Activated naive CD4-positive, alpha-beta T cell treated with anti-CD3 and anti-CD28 coated beads for 36 hours (primary cell): ENCODE measurements at regions not wholly inside any gene's neighbourhood (a gene's known extent, or its start where the extent isn't known, plus 50 kb on each side); places are given as distances from the start of the nearest gene placed in this dataset.

Experiments
- CTCF ChIA-PET: fragments of 350-600 bp; sonication (Branson Sonifier 250); formaldehyde crosslinking; loops from one replicate; lab custom pipeline; 2021; ENCODE audit warnings: antibody characterized with exemption; lab: Charles Lee
- DNase-seq: peaks from one replicate; pipeline ENCODE4 v3.0.0-alpha.2; 2020
- H3K27ac Mint-ChIP-seq: one replicate; pipeline ENCODE4 v1.8.0; 2021; ENCODE audit warnings: mild to moderate bottlenecking, mixed read lengths
- H3K27me3 Mint-ChIP-seq: one replicate; pipeline ENCODE4 v1.8.0; 2021; ENCODE audit warnings: low read depth, mixed read lengths
- H3K36me3 Mint-ChIP-seq: one replicate; pipeline ENCODE4 v1.8.0; 2021; ENCODE audit warnings: low read depth, mixed read lengths
- H3K4me1 Mint-ChIP-seq: one replicate; pipeline ENCODE4 v1.8.0; 2021; ENCODE audit warnings: low read depth, mixed read lengths
- H3K4me3 Mint-ChIP-seq: one replicate; pipeline ENCODE4 v1.8.0; 2021; ENCODE audit warnings: mild to moderate bottlenecking, moderate library complexity, mixed read lengths
- H3K9me3 Mint-ChIP-seq: one replicate; pipeline ENCODE4 v1.8.0; 2021; ENCODE audit warnings: mixed read lengths
- intact Hi-C: fragments of 100-400 bp; cut with micrococcal nuclease; formaldehyde crosslinking; loops from one replicate; pipeline ENCODE4 v1.15.1; 2023

- no peak for DNase-seq
- Mint-ChIP-seq H3K9me3 (no peaks in the 10 kb centered on the region), H3K4me1 (no peaks in the 10 kb centered on the region), H3K4me3 (no peak overlapping the region), H3K27ac (no peak overlapping the region), H3K36me3 (no peaks in the 10 kb centered on the region), H3K27me3 (no peaks in the 10 kb centered on the region)
- intact Hi-C loops = no loop called here
- CTCF ChIA-PET = no interaction called here
These were observed 283.1 kb upstream of the SPANXN4 start for GRCh38 chrX:142742581-142742980.

- H3K36me3 Mint-ChIP-seq = no peaks in the 10 kb centered on the region
- H3K9me3 Mint-ChIP-seq = peaks cover 5% of the 10 kb centered on the region
- no peak overlapping the region for H3K4me3 Mint-ChIP-seq
- CTCF ChIA-PET = no interaction called here
- no peaks in the 10 kb centered on the region for H3K4me1 Mint-ChIP-seq
- H3K27ac Mint-ChIP-seq = no peak overlapping the region
- intact Hi-C loops = no loop called here
- DNase-seq = no peak
- no peaks in the 10 kb centered on the region for H3K27me3 Mint-ChIP-seq
These were observed 292.4 kb upstream of the SPANXN4 start for GRCh38 chrX:142733327-142733726.

- Mint-ChIP-seq H3K27me3 (no peaks in the 10 kb centered on the region), H3K36me3 (no peaks in the 10 kb centered on the region), H3K4me3 (no peak overlapping the region), H3K9me3 (no peaks in the 10 kb centered on the region), H3K4me1 (no peaks in the 10 kb centered on the region), H3K27ac (no peak overlapping the region)
- intact Hi-C loops = no loop called here
- CTCF ChIA-PET = no interaction called here
- DNase-seq = no peak
These were observed 313.9 kb upstream of the SPANXN4 start for GRCh38 chrX:142711796-142712290.

GRCh38 chrX:142702749-142703148, 323.0 kb upstream of the SPANXN4 start:
- Mint-ChIP-seq H3K4me3 (no peak overlapping the region), H3K36me3 (no peaks in the 10 kb centered on the region), H3K27ac (no peak overlapping the region), H3K27me3 (no peaks in the 10 kb centered on the region), H3K4me1 (no peaks in the 10 kb centered on the region), H3K9me3 (no peaks in the 10 kb centered on the region)
- no peak for DNase-seq
- CTCF ChIA-PET = no interaction called here
- intact Hi-C loops = no loop called here

- no peaks in the 10 kb centered on the region for H3K36me3 Mint-ChIP-seq
- intact Hi-C loops = no loop called here
- H3K4me1 Mint-ChIP-seq = no peaks in the 10 kb centered on the region
- no peak for DNase-seq
- H3K4me3 Mint-ChIP-seq = no peak overlapping the region
- no peak overlapping the region for H3K27ac Mint-ChIP-seq
- H3K9me3 Mint-ChIP-seq = peaks cover 3% of the 10 kb centered on the region
- no peaks in the 10 kb centered on the region for H3K27me3 Mint-ChIP-seq
- CTCF ChIA-PET = no interaction called here
These were observed 337.5 kb upstream of the SPANXN4 start for GRCh38 chrX:142688256-142688655.

GRCh38 chrX:142686653-142687283, 339.0 kb upstream of the SPANXN4 start:
- Mint-ChIP-seq H3K27ac (no peak overlapping the region), H3K36me3 (no peaks in the 10 kb centered on the region), H3K9me3 (peaks cover 3% of the 10 kb centered on the region), H3K27me3 (no peaks in the 10 kb centered on the region), H3K4me3 (no peak overlapping the region), H3K4me1 (no peaks in the 10 kb centered on the region)
- no peak for DNase-seq
- CTCF ChIA-PET = no interaction called here
- intact Hi-C loops = no loop called here

GRCh38 chrX:142686206-142686605, 339.5 kb upstream of the SPANXN4 start:
- Mint-ChIP-seq H3K4me3 (no peak overlapping the region), H3K9me3 (peaks cover 3% of the 10 kb centered on the region), H3K36me3 (no peaks in the 10 kb centered on the region), H3K27me3 (no peaks in the 10 kb centered on the region), H3K4me1 (no peaks in the 10 kb centered on the region), H3K27ac (no peak overlapping the region)
- CTCF ChIA-PET = no interaction called here
- no peak for DNase-seq
- intact Hi-C loops = no loop called here

GRCh38 chrX:142680038-142680437, 345.7 kb upstream of the SPANXN4 start:
- Mint-ChIP-seq H3K36me3 (no peaks in the 10 kb centered on the region), H3K27me3 (no peaks in the 10 kb centered on the region), H3K27ac (no peak overlapping the region), H3K4me1 (no peaks in the 10 kb centered on the region), H3K9me3 (peaks cover 5% of the 10 kb centered on the region), H3K4me3 (no peak overlapping the region)
- intact Hi-C loops = no loop called here
- DNase-seq = no peak
- CTCF ChIA-PET = no interaction called here

- no peak overlapping the region for H3K4me3 Mint-ChIP-seq
- no peak for DNase-seq
- CTCF ChIA-PET = no interaction called here
- no peak overlapping the region for H3K27ac Mint-ChIP-seq
- intact Hi-C loops = no loop called here
- H3K36me3 Mint-ChIP-seq = no peaks in the 10 kb centered on the region
- no peaks in the 10 kb centered on the region for H3K27me3 Mint-ChIP-seq
- no peaks in the 10 kb centered on the region for H3K4me1 Mint-ChIP-seq
- H3K9me3 Mint-ChIP-seq = no peaks in the 10 kb centered on the region
These were observed 354.7 kb upstream of the SPANXN4 start for GRCh38 chrX:142671036-142671435.

- Mint-ChIP-seq H3K36me3 (no peaks in the 10 kb centered on the region), H3K4me1 (no peaks in the 10 kb centered on the region), H3K4me3 (no peak overlapping the region), H3K27ac (no peak overlapping the region), H3K27me3 (no peaks in the 10 kb centered on the region), H3K9me3 (no peaks in the 10 kb centered on the region)
- no peak for DNase-seq
- intact Hi-C loops = no loop called here
- CTCF ChIA-PET = no interaction called here
These were observed 362.2 kb upstream of the SPANXN4 start for GRCh38 chrX:142663330-142664095.

GRCh38 chrX:142661696-142662095, 364.0 kb upstream of the SPANXN4 start:
- no peak overlapping the region for H3K27ac Mint-ChIP-seq
- no peak overlapping the region for H3K4me3 Mint-ChIP-seq
- CTCF ChIA-PET = no interaction called here
- no peaks in the 10 kb centered on the region for H3K4me1 Mint-ChIP-seq
- no peaks in the 10 kb centered on the region for H3K9me3 Mint-ChIP-seq
- H3K27me3 Mint-ChIP-seq = no peaks in the 10 kb centered on the region
- intact Hi-C loops = no loop called here
- no peak for DNase-seq
- no peaks in the 10 kb centered on the region for H3K36me3 Mint-ChIP-seq

- no peak overlapping the region for H3K27ac Mint-ChIP-seq
- CTCF ChIA-PET = interaction anchor here (0.6 kb wide), 1 partner anchor 1890 kb away, joined by 3 read pairs; no protein-coding TSS in a partner anchor
- H3K9me3 Mint-ChIP-seq = no peaks in the 10 kb centered on the region
- intact Hi-C loops = no loop called here
- no peaks in the 10 kb centered on the region for H3K27me3 Mint-ChIP-seq
- H3K4me1 Mint-ChIP-seq = no peaks in the 10 kb centered on the region
- no peak overlapping the region for H3K4me3 Mint-ChIP-seq
- DNase-seq = no peak
- H3K36me3 Mint-ChIP-seq = no peaks in the 10 kb centered on the region
These were observed 370.2 kb upstream of the SPANXN4 start for GRCh38 chrX:142655507-142655906.

GRCh38 chrX:142637206-142637605, 388.5 kb upstream of the SPANXN4 start:
- peaks cover 1% of the 10 kb centered on the region for H3K9me3 Mint-ChIP-seq
- no peak overlapping the region for H3K27ac Mint-ChIP-seq
- H3K27me3 Mint-ChIP-seq = no peaks in the 10 kb centered on the region
- no peak for DNase-seq
- no peaks in the 10 kb centered on the region for H3K36me3 Mint-ChIP-seq
- no peaks in the 10 kb centered on the region for H3K4me1 Mint-ChIP-seq
- CTCF ChIA-PET = no interaction called here
- intact Hi-C loops = no loop called here
- H3K4me3 Mint-ChIP-seq = no peak overlapping the region
